ENCODE measurements at regions not wholly inside any gene's neighbourhood (a gene's known extent, or its start where the extent isn't known, plus 50 kb on each side); places are given as distances from the start of the nearest gene placed in this dataset.
"Not testable (repeated sequence)": the region's sequence is repeated elsewhere in the genome, so short reads cannot be mapped to it uniquely, and the experiment has no call there.

DNA sequence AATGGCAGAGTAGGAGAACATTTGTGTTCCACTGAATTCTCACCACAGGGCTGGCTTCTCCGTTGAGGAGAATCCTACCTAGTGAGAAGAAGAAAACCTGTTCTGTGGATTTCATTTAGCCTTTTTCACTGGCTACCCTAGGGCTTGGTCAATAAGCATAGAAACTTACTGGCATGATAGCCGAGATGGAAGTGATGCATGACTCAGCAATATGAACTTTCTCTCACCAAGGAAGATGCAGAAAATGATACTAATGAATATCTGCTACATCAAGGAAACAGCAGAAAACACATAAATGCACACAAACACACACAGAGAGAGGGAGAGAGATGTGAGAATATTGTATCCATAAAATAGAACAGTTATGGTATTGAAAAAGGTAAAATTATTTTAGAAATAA, 216.3 kb downstream of the HHIP start:
- Histone ChIP-seq H3K4me2 (ENCODE audit: control insufficient read depth, extremely low read depth, insufficient read depth, low read depth, low read length) (no peak overlapping the region), H3K9me3 (ENCODE audit: control insufficient read depth, low read depth, low read length) (no peaks in the 10 kb centered on the region), H3K27ac (ENCODE audit: control insufficient read depth, insufficient read depth, low read length) (no peak overlapping the region), H3K9ac (ENCODE audit: control insufficient read depth, extremely low read depth, insufficient read depth, low read length) (no peak overlapping the region), H3K4me1 (ENCODE audit: control insufficient read depth, extremely low read depth, insufficient read depth, low read length) (no peaks in the 10 kb centered on the region), H3K36me3 (ENCODE audit: control insufficient read depth in 2 of 2, extremely low read depth in 1 of 2, insufficient read depth in 2 of 2, low read length in 2 of 2) (no peaks in the 10 kb centered on the region), H3K9me1 (ENCODE audit: control insufficient read depth, extremely low read depth, insufficient read depth, low read length) (no peaks in the 10 kb centered on the region), H2AFZ (ENCODE audit: control insufficient read depth, low read length) (no peak overlapping the region), H3K4me3 (ENCODE audit: control insufficient read depth in 2 of 3, extremely low read depth in 1 of 3, insufficient read depth in 2 of 3, low read depth in 1 of 3, low read length in 3 of 3) (no peak overlapping the region), H3K79me2 (ENCODE audit: control insufficient read depth, insufficient read depth, low read length) (no peaks in the 10 kb centered on the region), H4K20me1 (ENCODE audit: control insufficient read depth, extremely low read depth, insufficient read depth, low read length) (no peaks in the 10 kb centered on the region), H3K27me3 (ENCODE audit: control insufficient read depth, extremely low read depth, insufficient read depth, low read length) (no peaks in the 10 kb centered on the region)
- dilution Hi-C loops (cut with MboI; ENCODE audit: extremely low pct_ligation_motif_present, low sequenced_read_pairs) = no loop called here
- DNase-seq (ENCODE audit: low read depth, low spot score) (no peak), FAIRE-seq (no peak)
- no peak for TF ChIP-seq EZH2 (IDR thresholded peaks at IDR 0.05; ENCODE audit: low read length)
- TF ChIP-seq, protein P1, sequence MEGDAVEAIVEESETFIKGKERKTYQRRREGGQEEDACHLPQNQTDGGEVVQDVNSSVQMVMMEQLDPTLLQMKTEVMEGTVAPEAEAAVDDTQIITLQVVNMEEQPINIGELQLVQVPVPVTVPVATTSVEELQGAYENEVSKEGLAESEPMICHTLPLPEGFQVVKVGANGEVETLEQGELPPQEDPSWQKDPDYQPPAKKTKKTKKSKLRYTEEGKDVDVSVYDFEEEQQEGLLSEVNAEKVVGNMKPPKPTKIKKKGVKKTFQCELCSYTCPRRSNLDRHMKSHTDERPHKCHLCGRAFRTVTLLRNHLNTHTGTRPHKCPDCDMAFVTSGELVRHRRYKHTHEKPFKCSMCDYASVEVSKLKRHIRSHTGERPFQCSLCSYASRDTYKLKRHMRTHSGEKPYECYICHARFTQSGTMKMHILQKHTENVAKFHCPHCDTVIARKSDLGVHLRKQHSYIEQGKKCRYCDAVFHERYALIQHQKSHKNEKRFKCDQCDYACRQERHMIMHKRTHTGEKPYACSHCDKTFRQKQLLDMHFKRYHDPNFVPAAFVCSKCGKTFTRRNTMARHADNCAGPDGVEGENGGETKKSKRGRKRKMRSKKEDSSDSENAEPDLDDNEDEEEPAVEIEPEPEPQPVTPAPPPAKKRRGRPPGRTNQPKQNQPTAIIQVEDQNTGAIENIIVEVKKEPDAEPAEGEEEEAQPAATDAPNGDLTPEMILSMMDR (optimal IDR thresholded peaks at IDR 0.05 in 1 of 3, IDR thresholded peaks at IDR 0.05 in 1 of 3, conservative IDR thresholded peaks at IDR 0.05 in 1 of 3; ENCODE audit: extremely low read depth in 1 of 3, insufficient read depth in 2 of 3, low read length in 3 of 3) = no peak

DNA sequence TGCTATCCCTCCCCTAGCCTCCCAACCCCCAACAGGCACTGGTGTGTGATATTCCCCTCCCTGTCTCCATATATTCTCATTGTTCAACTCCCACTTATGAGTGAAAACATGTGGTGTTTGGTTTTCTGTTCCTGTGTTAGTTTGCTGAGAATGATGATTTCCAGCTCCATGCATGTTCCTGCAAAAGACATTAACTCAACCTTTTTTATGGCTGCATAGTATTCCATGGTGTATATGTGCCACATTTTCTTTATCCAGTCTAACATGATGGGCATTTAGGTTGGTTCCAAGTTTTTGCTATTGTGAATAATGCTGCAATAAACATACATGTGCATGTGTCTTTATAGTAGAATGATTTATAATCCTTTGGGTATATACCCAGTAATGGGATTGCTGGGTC, 218.9 kb downstream of the HHIP start:
- FAIRE-seq; H3K27me3 ChIP-seq (ENCODE audit: control insufficient read depth, extremely low read depth, insufficient read depth, low read length); H3K27ac ChIP-seq (ENCODE audit: control insufficient read depth, insufficient read depth, low read length); H3K9ac ChIP-seq (ENCODE audit: control insufficient read depth, extremely low read depth, insufficient read depth, low read length); H3K4me2 ChIP-seq (ENCODE audit: control insufficient read depth, extremely low read depth, insufficient read depth, low read depth, low read length); DNase-seq (ENCODE audit: low read depth, low spot score); H3K9me1 ChIP-seq (ENCODE audit: control insufficient read depth, extremely low read depth, insufficient read depth, low read length); dilution Hi-C loops (cut with MboI; ENCODE audit: extremely low pct_ligation_motif_present, low sequenced_read_pairs); H3K9me3 ChIP-seq (ENCODE audit: control insufficient read depth, low read depth, low read length); H4K20me1 ChIP-seq (ENCODE audit: control insufficient read depth, extremely low read depth, insufficient read depth, low read length); H3K79me2 ChIP-seq (ENCODE audit: control insufficient read depth, insufficient read depth, low read length); H3K4me3 ChIP-seq (ENCODE audit: control insufficient read depth in 2 of 3, extremely low read depth in 1 of 3, insufficient read depth in 2 of 3, low read depth in 1 of 3, low read length in 3 of 3); H2AFZ ChIP-seq (ENCODE audit: control insufficient read depth, low read length); H3K36me3 ChIP-seq (ENCODE audit: control insufficient read depth in 2 of 2, extremely low read depth in 1 of 2, insufficient read depth in 2 of 2, low read length in 2 of 2); H3K4me1 ChIP-seq (ENCODE audit: control insufficient read depth, extremely low read depth, insufficient read depth, low read length): not testable (repeated sequence)

GRCh38 chr4:144868309-144868708, 222.4 kb downstream of the HHIP start:
- Histone ChIP-seq H3K4me3 (ENCODE audit: control insufficient read depth in 2 of 3, extremely low read depth in 1 of 3, insufficient read depth in 2 of 3, low read depth in 1 of 3, low read length in 3 of 3) (no peak overlapping the region), H4K20me1 (ENCODE audit: control insufficient read depth, extremely low read depth, insufficient read depth, low read length) (no peaks in the 10 kb centered on the region), H3K4me2 (ENCODE audit: control insufficient read depth, extremely low read depth, insufficient read depth, low read depth, low read length) (no peak overlapping the region), H3K9ac (ENCODE audit: control insufficient read depth, extremely low read depth, insufficient read depth, low read length) (no peak overlapping the region), H3K36me3 (ENCODE audit: control insufficient read depth in 2 of 2, extremely low read depth in 1 of 2, insufficient read depth in 2 of 2, low read length in 2 of 2) (no peaks in the 10 kb centered on the region), H3K27ac (ENCODE audit: control insufficient read depth, insufficient read depth, low read length) (no peak overlapping the region), H3K9me1 (ENCODE audit: control insufficient read depth, extremely low read depth, insufficient read depth, low read length) (no peaks in the 10 kb centered on the region), H3K4me1 (ENCODE audit: control insufficient read depth, extremely low read depth, insufficient read depth, low read length) (no peaks in the 10 kb centered on the region), H2AFZ (ENCODE audit: control insufficient read depth, low read length) (no peak overlapping the region), H3K9me3 (ENCODE audit: control insufficient read depth, low read depth, low read length) (no peaks in the 10 kb centered on the region), H3K79me2 (ENCODE audit: control insufficient read depth, insufficient read depth, low read length) (no peaks in the 10 kb centered on the region), H3K27me3 (ENCODE audit: control insufficient read depth, extremely low read depth, insufficient read depth, low read length) (no peaks in the 10 kb centered on the region)
- no peak for DNase-seq (ENCODE audit: low read depth, low spot score)
- no peak for FAIRE-seq
- TF ChIP-seq EZH2 (IDR thresholded peaks at IDR 0.05; ENCODE audit: low read length) = no peak
- TF ChIP-seq, protein P1 (optimal IDR thresholded peaks at IDR 0.05 in 1 of 3, IDR thresholded peaks at IDR 0.05 in 1 of 3, conservative IDR thresholded peaks at IDR 0.05 in 1 of 3; ENCODE audit: extremely low read depth in 1 of 3, insufficient read depth in 2 of 3, low read length in 3 of 3) = no peak
- dilution Hi-C loops (cut with MboI; ENCODE audit: extremely low pct_ligation_motif_present, low sequenced_read_pairs) = no loop called here

Data from keratinocyte (primary cell).